H1 (cell line): ENCODE measurements at regions not wholly inside any gene's neighbourhood (a gene's known extent, or its start where the extent isn't known, plus 50 kb on each side); places are given as distances from the start of the nearest gene placed in this dataset.

Experiments
- CHD7 ChIP-seq: fragments of 300-600 bp; sonication (generic); IDR thresholded peaks from 2 replicates; pipeline ENCODE4 v1.7.1; 2012; ENCODE audit warnings: low read length, moderate library complexity, mild to moderate bottlenecking, inconsistent platforms; ENCODE audit not compliant: insufficient replicate concordance
- KDM4A ChIP-seq: IDR thresholded peaks from one replicate; pipeline ENCODE4 v1.7.1; 2012; ENCODE audit warnings: low read depth, mild to moderate bottlenecking, moderate library complexity, low read length, inconsistent platforms; ENCODE audit not compliant: severe bottlenecking

- TF ChIP-seq CHD7 (no peak), KDM4A (no peak)
- TF ChIP-seq, all 59 proteins: peak for 0
Measured at GRCh38 chr1:208335371-208336136, 91.4 kb upstream of the PLXNA2 start (continued).
